GM18858 (cell line): ENCODE measurements at regions not wholly inside any gene's neighbourhood (a gene's known extent, or its start where the extent isn't known, plus 50 kb on each side); places are given as distances from the start of the nearest gene placed in this dataset.

Experiments used
- ATAC-seq: cut with Tn5 transposase; IDR thresholded peaks from one replicate; pipeline ENCODE4 v1.9.1; 2021; ENCODE audit not compliant: unreplicated experiment

- ATAC-seq = no peak
These were observed 334.9 kb downstream of the HNRNPD start for GRCh38 chr4:82038936-82039335.

GRCh38 chr4:82036181-82036580 lies 337.6 kb downstream of the HNRNPD start:
- no peak for ATAC-seq

GRCh38 chr4:82034878-82035277 lies 338.9 kb downstream of the HNRNPD start:
- ATAC-seq = no peak

- no peak for ATAC-seq
These were observed 339.9 kb downstream of the HNRNPD start for GRCh38 chr4:82033862-82034261.

GRCh38 chr4:82031376-82031927 lies 342.3 kb downstream of the HNRNPD start:
- no peak for ATAC-seq

GRCh38 chr4:82017680-82018079 lies 356.1 kb downstream of the HNRNPD start:
- no peak for ATAC-seq

GRCh38 chr4:82005158-82005557 lies 368.6 kb downstream of the HNRNPD start:
- no peak for ATAC-seq

- ATAC-seq = no peak
These were observed 376.5 kb downstream of the HNRNPD start for GRCh38 chr4:81997313-81997712.

- no peak for ATAC-seq
These were observed 382.9 kb downstream of the HNRNPD start for GRCh38 chr4:81990898-81991297.

GRCh38 chr4:81990211-81990610 lies 383.6 kb downstream of the HNRNPD start:
- ATAC-seq = no peak

- no peak for ATAC-seq
These were observed 384.6 kb downstream of the HNRNPD start for GRCh38 chr4:81989202-81989601.

- ATAC-seq = no peak
These were observed 385.6 kb downstream of the HNRNPD start for GRCh38 chr4:81988178-81988577.

GRCh38 chr4:81984746-81985145 lies 389.0 kb downstream of the HNRNPD start:
- ATAC-seq = no peak

- no peak for ATAC-seq
These were observed 390.8 kb downstream of the HNRNPD start for GRCh38 chr4:81982846-81983540.

GRCh38 chr4:81981218-81981617 lies 392.6 kb downstream of the HNRNPD start:
- ATAC-seq = no peak

GRCh38 chr4:81974523-81974922 lies 399.3 kb downstream of the HNRNPD start:
- ATAC-seq = no peak

GRCh38 chr4:81971637-81972381 lies 402.0 kb downstream of the HNRNPD start:
- no peak for ATAC-seq

GRCh38 chr4:81971061-81971460 lies 402.7 kb downstream of the HNRNPD start:
- no peak for ATAC-seq

- ATAC-seq = no peak
These were observed 403.3 kb downstream of the HNRNPD start for GRCh38 chr4:81970454-81970853.

GRCh38 chr4:81966676-81967075 lies 407.1 kb downstream of the HNRNPD start:
- no peak for ATAC-seq

GRCh38 chr4:81965911-81966310 lies 407.9 kb downstream of the HNRNPD start:
- ATAC-seq = no peak

- ATAC-seq = no peak
These were observed 408.3 kb downstream of the HNRNPD start for GRCh38 chr4:81965454-81965853.

- no peak for ATAC-seq
These were observed 410.1 kb downstream of the HNRNPD start for GRCh38 chr4:81963763-81964020.
